Esophagus squamous epithelium (tissue), 5 donors: ENCODE measurements at regions not wholly inside any gene's neighbourhood (a gene's known extent, or its start where the extent isn't known, plus 50 kb on each side); places are given as distances from the start of the nearest gene placed in this dataset.

ENCODE experiments used
- DNase-seq: peaks from one replicate; lab custom pipeline; 2025; lab: John Stamatoyannopoulos, UW
- H3K27ac ChIP-seq, 4 donors: fragments of 200-600 bp; sonication (generic); one replicate each; pipeline ENCODE4 v1.5.1; 2016 to 2019; ENCODE audit warnings: mild to moderate bottlenecking in 1 of 4
- H3K27me3 ChIP-seq, 4 donors: fragments of 200-600 bp; sonication (generic); 1 replicate in 3 of 4; 2 replicates in 1 of 4; pipeline versions ENCODE4 v1.5.1 to v1.6.0; 2017 to 2021; ENCODE audit warnings: antibody characterized with exemption in 1 of 4
- H3K36me3 ChIP-seq, 3 donors: fragments of 200-600 bp; sonication (generic); one replicate each; pipeline ENCODE4 v1.5.1; 2016 to 2019
- H3K4me1 ChIP-seq, 3 donors: fragments of 200-600 bp; sonication (generic); one replicate each; pipeline ENCODE4 v1.5.1; 2017 to 2019
- H3K4me3 ChIP-seq, 4 donors: fragments of 200-600 bp; sonication (generic); 1 replicate in 3 of 4; 2 replicates in 1 of 4; pipeline ENCODE4 v1.5.1; 2016 to 2019; ENCODE audit warnings: mild to moderate bottlenecking in 2 of 4, moderate library complexity in 1 of 4
- H3K9me3 ChIP-seq, 3 donors: fragments of 200-600 bp; sonication (generic); one replicate each; pipeline ENCODE4 v1.5.1; 2016 to 2019
- CTCF ChIP-seq, 6 experiments: fragments of 450-650 bp in 4 of 6; fragments of 200-600 bp in 2 of 6; sonication (generic) in 2 of 6; IDR thresholded peaks; one replicate each; pipeline ENCODE4 v1.5.1; 2016 to 2019; ENCODE audit warnings: antibody characterized with exemption in 6 of 6, mild to moderate bottlenecking in 4 of 6, moderate library complexity in 4 of 6
- POLR2A ChIP-seq, 4 donors: fragments of 450-650 bp; IDR thresholded peaks; one replicate each; pipeline ENCODE4 v1.6.1; 2017; ENCODE audit warnings: antibody characterized with exemption in 4 of 4, mild to moderate bottlenecking in 4 of 4, moderate library complexity in 3 of 4
- whole genome bisulfite sequencing, 2 donors: methylation state at CpG; one replicate each; pipeline ENCODE4 v1.1.5; 2018; 5-methylcytosine and 5-hydroxymethylcytosine counted together
- intact Hi-C: fragments of 100-400 bp; cut with DNase I; formaldehyde crosslinking; loops from one replicate; pipeline ENCODE4 v1.15.0; 2022
- small RNA-seq, 4 donors: library from RNA; depleted of rRNA; stranded (forward); fragments of <200 nt; gene quantifications; one replicate each; pipeline ENCODE3, GENCODE V24; 2016
- donor health status: DM: yes; HTN: yes; CAD: no.

- Histone ChIP-seq H3K36me3 (no peaks in the 10 kb centered on the region), H3K9me3 (no peaks in the 10 kb centered on the region), H3K27ac (no peak overlapping the region), H3K27me3 (no peaks in the 10 kb centered on the region), H3K4me1 (no peaks in the 10 kb centered on the region), H3K4me3 (no peak overlapping the region)
- no peak for DNase-seq
- TF ChIP-seq POLR2A (IDR thresholded peaks at IDR 0.05) (no peak), CTCF (IDR thresholded peaks at IDR 0.05) (no peak)
- WGBS, 2 donors, result 81 to 95% methylated on average over 5 of the region's 5 CpGs
- intact Hi-C loops, result no loop called here
Observed at GRCh38 chr15:25498835-25499234, 60.0 kb upstream of the UBE3A start.

- Histone ChIP-seq H3K36me3 (no peaks in the 10 kb centered on the region), H3K27me3 (no peaks in the 10 kb centered on the region), H3K4me3 (no peak overlapping the region), H3K27ac (no peak overlapping the region), H3K4me1 (no peaks in the 10 kb centered on the region), H3K9me3 (no peaks in the 10 kb centered on the region)
- TF ChIP-seq POLR2A (IDR thresholded peaks at IDR 0.05) (no peak), CTCF (IDR thresholded peaks at IDR 0.05) (no peak)
- 73 to 78% methylated on average over 3 of the region's 3 CpGs for WGBS, 2 donors
- intact Hi-C loops, result no loop called here
- DNase-seq, result no peak
Observed at GRCh38 chr15:25497934-25498333, 59.1 kb upstream of the UBE3A start.

GRCh38 chr15:25493823-25494526, 55.2 kb upstream of the UBE3A start:
- TF ChIP-seq POLR2A (IDR thresholded peaks at IDR 0.05), result no peak
- no peak for TF ChIP-seq CTCF (IDR thresholded peaks at IDR 0.05)
- Histone ChIP-seq H3K4me3 (no peak overlapping the region), H3K9me3 (peaks cover 0 to 10% (median 0%) of the 10 kb centered on the region in 3 donors), H3K4me1 (no peaks in the 10 kb centered on the region), H3K27me3 (no peaks in the 10 kb centered on the region), H3K27ac (no peak overlapping the region), H3K36me3 (no peaks in the 10 kb centered on the region)
- intact Hi-C loops, result no loop called here
- WGBS, 2 donors, result 46 to 90% methylated on average over 2 of the region's 2 CpGs
- DNase-seq, result no peak

- H3K4me3 ChIP-seq, result no peak overlapping the region
- H3K36me3 ChIP-seq, result no peaks in the 10 kb centered on the region
- no peak overlapping the region for H3K27ac ChIP-seq
- H3K27me3 ChIP-seq, result no peaks in the 10 kb centered on the region
- H3K9me3 ChIP-seq, result peaks cover 0 to 21% (median 0%) of the 10 kb centered on the region in 3 donors
- intact Hi-C loops, result no loop called here
- TF ChIP-seq POLR2A (IDR thresholded peaks at IDR 0.05) (no peak), CTCF (IDR thresholded peaks at IDR 0.05) (no peak)
- no peak for DNase-seq
- no peaks in the 10 kb centered on the region for H3K4me1 ChIP-seq
Observed at GRCh38 chr15:25492315-25492714, 53.5 kb upstream of the UBE3A start.

Small RNAs in the stretch of these regions (small RNA-seq; reads per million reads assigned to genes)
- 0 reads per million in 4 donors for gene AC023449.1
